ENCODE measurements at regions not wholly inside any gene's neighbourhood (a gene's known extent, or its start where the extent isn't known, plus 50 kb on each side); places are given as distances from the start of the nearest gene placed in this dataset.

DNA sequence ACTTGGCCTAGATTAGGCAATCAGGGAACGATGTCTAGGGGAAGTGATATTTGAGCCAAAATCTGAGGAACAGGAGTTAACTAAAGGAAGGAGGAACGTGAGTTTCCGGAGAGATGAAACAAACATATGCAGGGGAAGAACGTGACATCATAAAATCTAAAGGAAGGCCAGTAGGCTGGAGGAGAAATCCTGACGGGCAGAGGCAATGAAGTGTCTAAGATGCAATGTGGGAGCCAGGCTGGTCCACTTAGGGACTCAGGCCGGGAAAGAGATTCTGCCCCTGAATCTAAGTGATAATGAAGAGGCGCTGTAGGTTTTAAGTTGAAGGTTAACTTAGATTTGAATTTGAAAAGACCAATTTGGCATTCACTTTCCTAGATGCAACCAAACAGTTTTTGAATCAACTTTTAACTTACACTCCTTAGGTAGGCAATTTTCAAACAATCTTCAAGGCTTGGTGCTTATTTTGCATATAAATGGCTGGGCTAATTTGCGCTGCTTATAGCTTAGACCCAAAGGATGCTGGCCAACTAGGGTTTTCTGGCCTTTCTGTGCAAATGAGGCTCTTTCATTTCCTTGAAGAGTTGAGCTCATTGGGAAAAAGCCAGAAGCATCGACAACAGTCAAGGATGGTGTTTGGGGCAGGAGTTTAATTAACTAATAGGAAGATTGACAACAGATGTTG lies 221.7 kb downstream of the SOX11 start:
- no peak for DNase-seq
- Histone ChIP-seq H3K27ac (no peak overlapping the region), H3K27me3 (no peaks in the 10 kb centered on the region), H3K4me1 (no peaks in the 10 kb centered on the region), H3K36me3 (no peaks in the 10 kb centered on the region), H3K9me3 (peaks cover 0 to 18% (median 0%) of the 10 kb centered on the region in 3 donors), H3K4me3 (no peak overlapping the region)
- intact Hi-C loops (cut with DNase I), result no loop called here
- 63 to 72% methylated on average over 9 of the region's 9 CpGs for WGBS, 2 donors
- no peak for TF ChIP-seq POLR2A (IDR thresholded peaks at IDR 0.05)
- TF ChIP-seq, protein P1, sequence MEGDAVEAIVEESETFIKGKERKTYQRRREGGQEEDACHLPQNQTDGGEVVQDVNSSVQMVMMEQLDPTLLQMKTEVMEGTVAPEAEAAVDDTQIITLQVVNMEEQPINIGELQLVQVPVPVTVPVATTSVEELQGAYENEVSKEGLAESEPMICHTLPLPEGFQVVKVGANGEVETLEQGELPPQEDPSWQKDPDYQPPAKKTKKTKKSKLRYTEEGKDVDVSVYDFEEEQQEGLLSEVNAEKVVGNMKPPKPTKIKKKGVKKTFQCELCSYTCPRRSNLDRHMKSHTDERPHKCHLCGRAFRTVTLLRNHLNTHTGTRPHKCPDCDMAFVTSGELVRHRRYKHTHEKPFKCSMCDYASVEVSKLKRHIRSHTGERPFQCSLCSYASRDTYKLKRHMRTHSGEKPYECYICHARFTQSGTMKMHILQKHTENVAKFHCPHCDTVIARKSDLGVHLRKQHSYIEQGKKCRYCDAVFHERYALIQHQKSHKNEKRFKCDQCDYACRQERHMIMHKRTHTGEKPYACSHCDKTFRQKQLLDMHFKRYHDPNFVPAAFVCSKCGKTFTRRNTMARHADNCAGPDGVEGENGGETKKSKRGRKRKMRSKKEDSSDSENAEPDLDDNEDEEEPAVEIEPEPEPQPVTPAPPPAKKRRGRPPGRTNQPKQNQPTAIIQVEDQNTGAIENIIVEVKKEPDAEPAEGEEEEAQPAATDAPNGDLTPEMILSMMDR (IDR thresholded peaks at IDR 0.05), result no peak

DNA sequence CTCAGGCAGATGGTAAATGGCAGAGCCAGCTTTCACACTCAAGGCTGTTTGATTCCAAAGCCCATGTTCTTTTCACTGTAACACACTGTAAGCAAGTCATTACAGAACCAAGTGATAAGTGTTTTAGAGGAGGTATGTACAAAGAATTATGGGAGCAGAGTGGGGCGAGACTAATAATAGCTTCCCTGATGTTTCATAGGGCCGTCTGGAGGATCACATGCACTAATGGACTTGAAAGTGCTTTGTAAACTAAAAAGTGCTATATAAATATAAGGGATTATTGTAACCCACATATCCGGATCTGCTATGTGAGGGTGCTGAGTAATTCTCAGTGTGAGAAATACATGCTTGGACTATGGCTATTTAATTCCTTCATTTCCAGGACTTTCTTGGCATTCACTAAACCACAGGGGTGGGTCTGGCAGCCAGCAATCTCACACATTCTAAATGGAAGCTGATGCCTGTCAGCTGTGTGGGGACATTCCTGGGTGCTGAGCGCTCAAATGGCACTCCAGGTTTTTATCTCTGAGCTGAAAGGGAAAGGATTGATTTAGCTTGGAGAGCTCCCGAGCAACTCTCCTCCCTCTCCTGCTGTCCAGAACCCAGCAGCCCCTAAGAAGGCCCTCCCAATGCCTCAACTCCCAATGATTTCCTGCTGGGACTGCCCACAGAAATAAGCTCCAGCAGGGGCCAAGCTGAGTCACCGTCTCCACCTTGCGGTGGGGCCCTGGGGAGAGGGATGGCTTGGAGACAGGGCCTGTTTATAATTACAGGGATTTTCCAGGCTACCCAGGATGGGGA lies 222.8 kb downstream of the SOX11 start:
- Histone ChIP-seq H3K4me3 (no peak overlapping the region), H3K27ac (no peak overlapping the region), H3K36me3 (no peaks in the 10 kb centered on the region), H3K9me3 (peaks cover 0 to 18% (median 0%) of the 10 kb centered on the region in 3 donors), H3K4me1 (no peaks in the 10 kb centered on the region), H3K27me3 (no peaks in the 10 kb centered on the region)
- intact Hi-C loops (cut with DNase I), result no loop called here
- 26 to 30% methylated on average over 4 to 7 of the region's 7 CpGs for WGBS, 2 donors
- TF ChIP-seq POLR2A (IDR thresholded peaks at IDR 0.05), result no peak
- TF ChIP-seq, protein P1 (IDR thresholded peaks at IDR 0.05), result no peak
- no peak for DNase-seq

DNA sequence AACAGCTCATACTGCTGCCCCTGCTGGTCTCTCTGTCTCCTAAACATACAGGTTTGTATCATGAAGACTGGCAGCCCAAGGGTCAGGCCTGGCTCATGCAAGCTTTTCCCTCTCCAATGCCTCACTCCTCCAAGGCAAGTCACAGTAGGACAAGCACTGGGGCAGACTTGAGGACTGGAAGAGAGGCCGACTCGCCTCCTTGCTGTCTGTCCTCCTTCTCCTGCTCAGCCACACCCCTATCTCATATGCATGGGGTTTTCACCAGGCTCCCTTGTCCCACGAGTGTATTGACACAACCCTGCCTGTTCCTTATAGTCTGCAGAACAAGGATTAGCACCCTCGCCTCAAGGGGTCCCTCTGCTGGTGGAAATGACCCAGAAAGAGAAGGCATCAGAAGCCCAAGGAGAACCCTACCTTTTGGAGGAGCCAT lies 223.7 kb downstream of the SOX11 start:
- DNase-seq, result no peak
- WGBS, 2 donors, result 50% methylated on average over 2 of the region's 4 CpGs; no CpG with 5 or more reads in 1 of the 2 donors
- H3K27ac ChIP-seq, result no peak overlapping the region
- H3K36me3 ChIP-seq, result no peaks in the 10 kb centered on the region
- intact Hi-C loops (cut with DNase I), result no loop called here
- H3K4me1 ChIP-seq, result no peaks in the 10 kb centered on the region
- no peaks in the 10 kb centered on the region for H3K27me3 ChIP-seq
- no peak for TF ChIP-seq POLR2A (IDR thresholded peaks at IDR 0.05)
- TF ChIP-seq, protein P1 (IDR thresholded peaks at IDR 0.05), result no peak
- H3K4me3 ChIP-seq, result no peak overlapping the region
- H3K9me3 ChIP-seq, result peaks cover 0 to 18% (median 0%) of the 10 kb centered on the region in 3 donors

DNA sequence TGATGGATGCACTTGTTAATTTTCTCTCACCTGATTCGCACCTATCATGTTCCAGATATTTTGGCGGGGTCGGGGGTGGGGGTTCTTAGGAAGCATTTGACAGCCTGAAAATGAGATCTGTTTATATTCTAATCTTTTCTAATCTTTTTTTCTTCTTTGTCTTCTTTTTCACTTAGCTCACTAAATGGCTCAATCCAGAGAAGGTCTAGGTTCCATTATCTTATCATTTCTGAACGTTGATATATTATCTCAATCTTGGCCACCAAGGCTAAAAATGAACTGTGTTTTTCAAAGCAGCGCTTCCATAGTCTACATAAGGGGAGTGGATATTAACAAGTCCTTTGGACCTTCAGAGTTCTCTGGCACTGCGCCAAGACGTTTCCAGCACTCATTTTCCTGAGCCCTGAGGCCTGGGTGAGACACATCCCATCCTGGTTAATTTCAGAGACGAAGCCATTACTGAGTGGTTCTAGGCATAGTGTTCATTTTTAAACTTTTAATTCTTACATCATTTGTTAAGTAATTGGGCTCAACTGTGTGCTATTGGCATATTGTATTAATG lies 229.0 kb downstream of the SOX11 start:
- intact Hi-C loops (cut with DNase I), result no loop called here
- Histone ChIP-seq H3K9me3 (peaks cover 0 to 18% (median 0%) of the 10 kb centered on the region in 3 donors), H3K27ac (no peak overlapping the region), H3K27me3 (no peaks in the 10 kb centered on the region), H3K4me3 (no peak overlapping the region), H3K4me1 (no peaks in the 10 kb centered on the region), H3K36me3 (no peaks in the 10 kb centered on the region)
- no peak for TF ChIP-seq POLR2A (IDR thresholded peaks at IDR 0.05)
- TF ChIP-seq, protein P1 (IDR thresholded peaks at IDR 0.05), result no peak
- DNase-seq, result no peak
- 69 to 71% methylated on average over 8 of the region's 8 CpGs for WGBS, 2 donors

Data from esophagus squamous epithelium (tissue), 5 donors.